Neuronal stem cell (in vitro differentiated cells): ENCODE measurements at regions not wholly inside any gene's neighbourhood (a gene's known extent, or its start where the extent isn't known, plus 50 kb on each side); places are given as distances from the start of the nearest gene placed in this dataset.

Experiments used
- DNase-seq: peaks from one replicate; pipeline ENCODE4 v3.0.0-alpha.2; 2013; ENCODE audit warnings: low spot score
- H2AFZ ChIP-seq: one replicate; pipeline ENCODE4 v1.6.1; 2013; ENCODE audit warnings: mild to moderate bottlenecking, low read length, inconsistent platforms
- H2AK5ac ChIP-seq: 2 replicates; pipeline ENCODE4 v1.6.1; 2013; ENCODE audit warnings: low read depth, mild to moderate bottlenecking, inconsistent platforms, low read length, moderate library complexity, mixed read lengths
- H2BK120ac ChIP-seq: 2 replicates; pipeline ENCODE4 v1.6.1; 2013; ENCODE audit warnings: low read depth, mild to moderate bottlenecking, inconsistent platforms, low read length, moderate library complexity, mixed read lengths
- H2BK12ac ChIP-seq: one replicate; pipeline ENCODE4 v1.6.1; 2013; ENCODE audit warnings: low read length, inconsistent platforms
- H2BK15ac ChIP-seq: 2 replicates; pipeline ENCODE4 v1.6.1; 2013; ENCODE audit warnings: mild to moderate bottlenecking, low read length, inconsistent platforms, mixed read lengths
- H2BK5ac ChIP-seq: one replicate; pipeline ENCODE4 v1.6.1; 2013; ENCODE audit warnings: inconsistent platforms, mild to moderate bottlenecking, low read length, moderate library complexity
- H3K14ac ChIP-seq: one replicate; pipeline ENCODE4 v1.6.1; 2013; ENCODE audit warnings: low read length, inconsistent platforms
- H3K18ac ChIP-seq: 2 replicates; pipeline ENCODE4 v1.6.1; 2013; ENCODE audit warnings: low read length, inconsistent platforms
- H3K23ac ChIP-seq: 2 replicates; pipeline ENCODE4 v1.6.1; 2013; ENCODE audit warnings: low read depth, mild to moderate bottlenecking, mixed read lengths, low read length, inconsistent platforms; ENCODE audit not compliant: poor library complexity
- H3K27ac ChIP-seq: replicated peaks from 3 replicates; pipeline ENCODE4 v1.5.1; 2013; ENCODE audit warnings: low read length, inconsistent platforms
- H3K27me3 ChIP-seq, 3 experiments: 2 replicates each; pipeline ENCODE4 v1.6.1; 2013; ENCODE audit warnings: low read length in 3 of 3, mild to moderate bottlenecking in 2 of 3, inconsistent platforms in 1 of 3, low read depth in 1 of 3, mixed read lengths in 1 of 3, moderate library complexity in 1 of 3; ENCODE audit not compliant: control insufficient read depth in 3 of 3, insufficient read depth in 3 of 3
- H3K36me3 ChIP-seq, 2 donors: replicated peaks in 1 of 2; 2 replicates each; pipeline ENCODE4 v1.6.1; 2013; ENCODE audit warnings: low read length in 2 of 2; ENCODE audit not compliant: control insufficient read depth in 2 of 2, insufficient read depth in 2 of 2
- H3K4ac ChIP-seq: 2 replicates; pipeline ENCODE4 v1.6.1; 2013; ENCODE audit warnings: inconsistent platforms, mild to moderate bottlenecking, low read length, moderate library complexity
- H3K4me1 ChIP-seq, 2 donors: 1 replicate in 1 of 2; 2 replicates in 1 of 2; pipeline ENCODE4 v1.6.1; 2013; ENCODE audit warnings: low read length in 2 of 2, low read depth in 1 of 2; ENCODE audit not compliant: control insufficient read depth in 2 of 2, insufficient read depth in 1 of 2
- H3K4me2 ChIP-seq: one replicate; pipeline ENCODE4 v1.6.1; 2013; ENCODE audit warnings: mild to moderate bottlenecking, low read length, inconsistent platforms; ENCODE audit not compliant: insufficient read depth, poor library complexity, severe bottlenecking
- H3K4me3 ChIP-seq, 2 donors: 2 replicates each; pipeline ENCODE4 v1.5.1; 2013; ENCODE audit warnings: low read length in 2 of 2, mild to moderate bottlenecking in 2 of 2, inconsistent platforms in 1 of 2, moderate library complexity in 1 of 2
- H3K79me1 ChIP-seq: one replicate; pipeline ENCODE4 v1.6.1; 2013; ENCODE audit warnings: low read depth, mild to moderate bottlenecking, inconsistent platforms, low read length, moderate library complexity
- H3K9ac ChIP-seq: one replicate; pipeline ENCODE4 v1.6.1; 2013; ENCODE audit warnings: mild to moderate bottlenecking, low read depth, low read length, inconsistent platforms; ENCODE audit not compliant: poor library complexity
- H3K9me3 ChIP-seq, 2 donors: replicated peaks in 1 of 2; 2 replicates each; pipeline versions ENCODE3 to v1.6.1; 2013; ENCODE audit warnings: low read length in 2 of 2, mild to moderate bottlenecking in 2 of 2, inconsistent platforms in 1 of 2, low read depth in 1 of 2, mixed read lengths in 1 of 2, moderate library complexity in 1 of 2; ENCODE audit not compliant: control insufficient read depth in 2 of 2, insufficient read depth in 1 of 2
- H4K8ac ChIP-seq: one replicate; pipeline ENCODE4 v1.6.1; 2013; ENCODE audit warnings: low read depth, mild to moderate bottlenecking, inconsistent platforms, low read length, moderate library complexity
- H4K91ac ChIP-seq: one replicate; pipeline ENCODE4 v1.6.1; 2013; ENCODE audit warnings: low read length, low read depth, mild to moderate bottlenecking, inconsistent platforms; ENCODE audit not compliant: poor library complexity
- WGBS, 2 donors: extraction: QIAGEN DNeasy Blood & Tissue Kit; methylation state at CpG; one replicate each; pipeline ENCODE4 v1.1.7; 2013; ENCODE audit warnings: missing lambda C conversion rate in 2 of 2, mixed read lengths in 1 of 2; ENCODE audit not compliant: insufficient read length in 2 of 2, insufficient replicate concordance in 1 of 2; ENCODE audit errors: extremely low coverage in 2 of 2; 5-methylcytosine and 5-hydroxymethylcytosine counted together

DNA sequence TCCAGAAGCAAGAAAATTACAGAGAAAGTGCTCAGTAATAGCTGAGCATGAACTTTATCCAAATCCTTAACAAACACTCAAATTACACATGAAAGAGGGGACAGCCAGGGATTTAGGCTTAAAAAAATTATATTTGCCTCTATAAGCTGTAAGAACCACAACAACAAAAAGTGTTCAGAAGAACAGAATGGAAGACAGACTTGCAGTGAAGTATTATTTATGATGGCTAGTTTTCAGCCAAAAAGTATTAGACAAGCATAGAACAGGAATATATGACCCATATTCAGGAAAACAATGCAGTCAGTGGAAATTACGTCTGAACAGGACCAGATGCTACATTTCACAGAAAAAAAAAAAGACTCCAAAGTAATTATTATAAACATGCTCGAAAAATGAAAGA lies 1246.3 kb downstream of the NCAM2 start:
- WGBS, 2 donors, result no CpG with 5 or more reads among the region's 2 CpGs
- no peak overlapping the region for H3K4ac ChIP-seq
- H2AK5ac ChIP-seq, result no peak overlapping the region
- DNase-seq, result no peak
- H3K4me3 ChIP-seq, result no peak overlapping the region
- H3K27me3 ChIP-seq, result no peaks in the 10 kb centered on the region
- H2BK12ac ChIP-seq, result no peak overlapping the region
- H3K27ac ChIP-seq, result no peak overlapping the region
- no peak overlapping the region for H3K9ac ChIP-seq
- no peak overlapping the region for H4K8ac ChIP-seq
- no peaks in the 10 kb centered on the region for H3K9me3 ChIP-seq
- H2BK5ac ChIP-seq, result no peak overlapping the region
- H3K4me2 ChIP-seq, result no peak overlapping the region
- H2BK120ac ChIP-seq, result no peak overlapping the region
- no peaks in the 10 kb centered on the region for H3K79me1 ChIP-seq
- H3K18ac ChIP-seq, result no peak overlapping the region
- no peak overlapping the region for H2BK15ac ChIP-seq
- H2AFZ ChIP-seq, result no peak overlapping the region
- H3K23ac ChIP-seq, result no peak overlapping the region
- H4K91ac ChIP-seq, result no peak overlapping the region
- no peaks in the 10 kb centered on the region for H3K36me3 ChIP-seq
- no peaks in the 10 kb centered on the region for H3K4me1 ChIP-seq
- no peak overlapping the region for H3K14ac ChIP-seq

DNA sequence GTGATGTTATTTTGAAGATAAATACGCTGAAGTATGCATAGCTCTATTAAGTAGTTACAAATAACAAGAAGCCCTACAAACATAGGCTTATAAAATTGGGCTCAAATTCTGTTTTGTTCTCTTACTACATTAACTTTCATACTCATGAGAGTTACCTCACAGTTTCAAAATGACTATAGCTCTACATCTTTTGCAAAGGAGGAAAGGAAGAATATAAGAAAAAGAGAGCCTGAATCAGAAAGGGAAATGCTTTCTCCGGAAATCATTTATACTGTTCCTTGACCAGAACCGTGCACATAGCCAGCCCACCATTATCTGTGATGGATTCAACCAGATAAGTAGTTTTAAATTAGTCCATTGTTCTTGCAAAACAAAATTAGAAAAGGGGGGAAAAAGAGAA lies 1252.1 kb downstream of the NCAM2 start:
- no peak for DNase-seq
- H3K4ac ChIP-seq, result no peak overlapping the region
- no CpG with 5 or more reads among the region's 3 CpGs for WGBS, 2 donors

DNA sequence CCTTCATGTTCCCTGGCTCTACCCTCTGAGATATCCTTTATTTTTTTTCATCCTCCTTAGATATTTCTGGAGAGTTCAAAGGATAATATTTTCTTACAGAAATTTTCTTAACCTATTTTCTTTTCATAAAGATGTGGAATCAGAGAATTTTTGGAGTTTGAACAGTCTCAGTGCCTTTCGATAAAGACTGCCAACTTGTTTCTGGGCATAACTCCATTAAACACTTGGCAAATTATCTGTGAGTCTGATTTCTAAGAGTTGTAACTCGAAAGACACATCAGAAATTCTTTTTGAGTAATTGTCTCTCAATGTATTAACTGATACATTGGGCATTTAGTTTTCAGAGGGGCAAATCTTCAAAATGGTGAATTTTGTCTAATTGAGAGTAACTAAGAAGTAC lies 1255.6 kb downstream of the NCAM2 start:
- Histone ChIP-seq H2BK5ac (no peak overlapping the region), H3K4me1 (no peaks in the 10 kb centered on the region), H3K4me2 (no peak overlapping the region), H3K36me3 (no peaks in the 10 kb centered on the region), H3K18ac (no peak overlapping the region), H2BK15ac (no peak overlapping the region), H3K27ac (no peak overlapping the region), H3K14ac (no peak overlapping the region), H4K91ac (no peak overlapping the region), H2BK12ac (no peak overlapping the region), H2AFZ (no peak overlapping the region), H3K79me1 (no peaks in the 10 kb centered on the region), H3K27me3 (no peaks in the 10 kb centered on the region), H4K8ac (no peak overlapping the region), H3K4ac (no peak overlapping the region), H2AK5ac (no peak overlapping the region), H3K9me3 (no peaks in the 10 kb centered on the region), H2BK120ac (no peak overlapping the region), H3K4me3 (no peak overlapping the region), H3K23ac (no peak overlapping the region), H3K9ac (no peak overlapping the region)
- WGBS, 2 donors, result no CpG with 5 or more reads among the region's 2 CpGs
- no peak for DNase-seq

More for the DNA sequence above, 1252.1 kb downstream of the NCAM2 start:
- Histone ChIP-seq H3K79me1 (no peaks in the 10 kb centered on the region), H2BK5ac (no peak overlapping the region), H3K36me3 (no peaks in the 10 kb centered on the region), H3K9me3 (no peaks in the 10 kb centered on the region), H3K14ac (no peak overlapping the region), H3K27me3 (no peaks in the 10 kb centered on the region), H2BK12ac (no peak overlapping the region), H2AK5ac (no peak overlapping the region), H3K23ac (no peak overlapping the region), H3K4me1 (no peaks in the 10 kb centered on the region), H3K9ac (no peak overlapping the region), H3K18ac (no peak overlapping the region), H3K27ac (no peak overlapping the region), H3K4me3 (no peak overlapping the region), H2BK15ac (no peak overlapping the region), H3K4me2 (no peak overlapping the region), H2BK120ac (no peak overlapping the region), H4K91ac (no peak overlapping the region), H4K8ac (no peak overlapping the region), H2AFZ (no peak overlapping the region)

DNA sequence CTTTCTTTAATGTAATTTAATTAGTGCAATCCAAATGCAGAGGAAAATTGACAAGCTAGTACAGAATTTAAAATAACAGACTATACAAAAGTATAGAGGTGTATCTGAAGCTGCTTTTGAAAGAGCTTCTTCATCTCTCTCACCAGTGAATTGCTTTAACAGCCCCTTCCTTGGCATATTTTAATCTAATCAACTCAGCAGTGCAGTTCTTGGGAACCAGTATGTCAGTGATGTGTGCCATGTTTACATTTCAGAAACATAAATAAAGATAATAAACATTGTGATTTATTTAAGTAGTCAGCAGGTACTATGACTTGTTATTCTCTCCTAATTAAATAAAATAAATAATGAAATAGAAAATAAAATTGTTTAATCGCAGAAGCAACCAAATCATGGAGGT lies 1260.6 kb downstream of the NCAM2 start:
- Histone ChIP-seq H3K4me1 (no peaks in the 10 kb centered on the region), H2BK15ac (no peak overlapping the region), H3K9ac (no peak overlapping the region), H3K27ac (no peak overlapping the region), H2AK5ac (no peak overlapping the region), H3K18ac (no peak overlapping the region), H3K4me2 (no peak overlapping the region), H3K4ac (no peak overlapping the region), H4K8ac (no peak overlapping the region), H3K23ac (no peak overlapping the region), H3K4me3 (no peak overlapping the region), H3K14ac (no peak overlapping the region), H2BK12ac (no peak overlapping the region), H3K27me3 (no peaks in the 10 kb centered on the region), H3K9me3 (no peaks in the 10 kb centered on the region), H2AFZ (no peak overlapping the region), H3K79me1 (no peaks in the 10 kb centered on the region), H2BK120ac (no peak overlapping the region), H2BK5ac (no peak overlapping the region), H3K36me3 (no peaks in the 10 kb centered on the region), H4K91ac (no peak overlapping the region)
- no peak for DNase-seq
- no CpG with 5 or more reads among the region's 1 CpG for WGBS, 2 donors
